Gastroesophageal sphincter (tissue), 3 donors: ENCODE measurements at regions not wholly inside any gene's neighbourhood (a gene's known extent, or its start where the extent isn't known, plus 50 kb on each side); places are given as distances from the start of the nearest gene placed in this dataset.
"Not testable (repeated sequence)": the region's sequence is repeated elsewhere in the genome, so short reads cannot be mapped to it uniquely, and the experiment has no call there.

Experiments
- POLR2A ChIP-seq, 2 donors: fragments of 450-650 bp; IDR thresholded peaks; one replicate each; pipeline ENCODE4 v1.6.1; 2017; ENCODE audit warnings: antibody characterized with exemption in 2 of 2, mild to moderate bottlenecking in 2 of 2, moderate library complexity in 1 of 2
- POLR2AphosphoS5 ChIP-seq: sonication (generic); formaldehyde crosslinking; IDR thresholded peaks from one replicate; pipeline ENCODE4 v1.6.1; 2017; ENCODE audit warnings: antibody characterized with exemption
- TF ChIP-seq, protein P1 (sequence below), 4 experiments: fragments of 200-600 bp in 2 of 4; fragments of 450-650 bp in 2 of 4; sonication (generic) in 1 of 4; IDR thresholded peaks; one replicate each; pipeline ENCODE4 v1.5.1; 2017 to 2019; ENCODE audit warnings: antibody characterized with exemption in 4 of 4, mild to moderate bottlenecking in 2 of 4, moderate library complexity in 2 of 4

DNA sequence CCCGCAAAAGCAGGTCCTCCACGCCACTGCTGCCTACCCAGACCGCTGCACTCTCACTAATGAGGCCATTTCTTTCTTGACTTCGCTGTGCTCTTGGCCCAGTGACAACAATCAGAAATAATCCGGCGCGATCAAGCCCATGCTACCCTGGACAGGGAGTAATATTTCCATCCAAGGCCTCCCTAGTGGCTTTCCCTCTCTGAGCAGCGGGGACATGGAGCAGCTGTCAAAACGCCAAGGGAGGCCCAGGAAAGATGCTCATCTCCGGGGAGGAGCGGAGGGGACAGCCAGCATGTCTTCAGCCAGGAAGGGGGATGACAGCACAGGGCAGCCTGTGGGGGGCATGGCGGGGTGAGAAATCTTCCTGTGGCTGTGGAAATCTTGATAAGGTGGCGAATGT lies 154.9 kb downstream of the SEPTIN7 start:
- TF ChIP-seq, protein P1, sequence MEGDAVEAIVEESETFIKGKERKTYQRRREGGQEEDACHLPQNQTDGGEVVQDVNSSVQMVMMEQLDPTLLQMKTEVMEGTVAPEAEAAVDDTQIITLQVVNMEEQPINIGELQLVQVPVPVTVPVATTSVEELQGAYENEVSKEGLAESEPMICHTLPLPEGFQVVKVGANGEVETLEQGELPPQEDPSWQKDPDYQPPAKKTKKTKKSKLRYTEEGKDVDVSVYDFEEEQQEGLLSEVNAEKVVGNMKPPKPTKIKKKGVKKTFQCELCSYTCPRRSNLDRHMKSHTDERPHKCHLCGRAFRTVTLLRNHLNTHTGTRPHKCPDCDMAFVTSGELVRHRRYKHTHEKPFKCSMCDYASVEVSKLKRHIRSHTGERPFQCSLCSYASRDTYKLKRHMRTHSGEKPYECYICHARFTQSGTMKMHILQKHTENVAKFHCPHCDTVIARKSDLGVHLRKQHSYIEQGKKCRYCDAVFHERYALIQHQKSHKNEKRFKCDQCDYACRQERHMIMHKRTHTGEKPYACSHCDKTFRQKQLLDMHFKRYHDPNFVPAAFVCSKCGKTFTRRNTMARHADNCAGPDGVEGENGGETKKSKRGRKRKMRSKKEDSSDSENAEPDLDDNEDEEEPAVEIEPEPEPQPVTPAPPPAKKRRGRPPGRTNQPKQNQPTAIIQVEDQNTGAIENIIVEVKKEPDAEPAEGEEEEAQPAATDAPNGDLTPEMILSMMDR (IDR thresholded peaks at IDR 0.05): not testable (repeated sequence)
- not testable (repeated sequence) for TF ChIP-seq POLR2AphosphoS5; POLR2A (IDR thresholded peaks at IDR 0.05)
